ENCODE measurements at regions not wholly inside any gene's neighbourhood (a gene's known extent, or its start where the extent isn't known, plus 50 kb on each side); places are given as distances from the start of the nearest gene placed in this dataset.

DNA sequence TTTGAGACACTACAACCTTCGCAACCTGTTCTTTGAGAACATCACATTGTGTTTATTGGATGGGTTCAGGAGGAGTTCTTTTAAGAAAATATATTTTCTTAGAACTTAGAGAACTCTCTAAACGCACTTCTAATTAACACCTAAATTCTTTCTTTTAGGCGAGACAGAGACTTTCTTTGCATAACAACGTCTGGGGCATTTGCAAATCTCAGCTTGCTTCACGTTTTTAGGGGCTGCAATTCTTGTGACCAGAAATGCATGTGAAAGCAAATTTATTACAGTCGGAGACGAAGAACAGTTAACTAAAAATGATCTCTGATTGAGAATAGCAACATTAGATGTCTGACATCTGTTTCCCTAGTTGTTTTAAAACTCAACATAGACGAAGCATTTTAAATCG lies 568.3 kb upstream of the ZNF717 start:
- no peak for TF ChIP-seq POLR2A (IDR thresholded peaks at IDR 0.05; ENCODE audit: low read depth, low read length)
- DNase-seq (ENCODE audit: insufficient read length) (no peak), FAIRE-seq (no peak)

DNA sequence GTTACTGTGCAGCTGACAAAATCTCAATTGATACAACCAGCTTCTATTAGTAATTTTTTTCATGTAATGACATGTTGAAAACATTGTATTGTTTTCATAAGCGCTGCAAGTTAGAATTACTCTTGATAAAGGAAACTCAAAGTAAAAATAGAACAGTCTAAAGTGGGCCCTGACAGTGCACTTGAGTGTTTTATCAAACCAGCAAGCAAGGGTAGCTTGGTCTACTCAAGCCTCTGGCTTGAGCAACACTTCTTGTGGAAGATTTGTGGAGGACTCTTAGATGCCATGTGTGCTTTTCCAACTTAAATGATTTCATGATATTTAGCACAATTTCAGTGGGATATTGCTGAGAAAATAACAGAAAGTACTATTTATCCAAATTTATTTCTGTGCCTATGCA lies 575.7 kb upstream of the ZNF717 start:
- DNase-seq (ENCODE audit: insufficient read length) = no peak
- TF ChIP-seq TAF1 (IDR thresholded peaks at IDR 0.05; ENCODE audit: borderline replicate concordance, low read depth, low read length) = no peak
- TF ChIP-seq POLR2AphosphoS5 (IDR thresholded peaks at IDR 0.05; ENCODE audit: low read depth, low read length) = no peak
- no peak for TF ChIP-seq POLR2A (IDR thresholded peaks at IDR 0.05; ENCODE audit: low read depth, low read length)
- no peak for FAIRE-seq

GRCh38 chr3:76362643-76363042 lies 577.3 kb upstream of the ZNF717 start:
- FAIRE-seq (peak; percentile 27), DNase-seq (ENCODE audit: insufficient read length) (no peak)
- TF ChIP-seq POLR2AphosphoS5 (IDR thresholded peaks at IDR 0.05; ENCODE audit: low read depth, low read length) = no peak

DNA sequence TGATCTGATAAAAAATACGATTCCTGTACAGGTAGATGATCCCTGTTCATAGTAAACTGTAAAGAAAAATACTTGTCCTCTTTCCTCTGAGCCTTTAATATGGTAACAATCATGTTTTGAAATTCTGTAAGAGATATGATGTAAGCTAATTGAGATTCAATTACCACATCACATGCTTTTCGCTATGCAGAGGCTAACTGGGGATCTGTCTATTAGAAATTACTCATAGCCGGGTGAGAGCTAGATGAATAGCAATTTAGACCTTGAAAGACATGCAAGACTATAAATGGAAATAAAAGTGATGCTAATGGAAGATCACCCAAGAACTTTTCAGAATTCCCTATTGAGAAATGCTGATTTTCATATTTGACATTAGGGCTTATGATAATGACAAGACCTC lies 579.9 kb upstream of the ZNF717 start:
- TF ChIP-seq POLR2AphosphoS5 (IDR thresholded peaks at IDR 0.05; ENCODE audit: low read depth, low read length) = no peak
- no peak for TF ChIP-seq POLR2A (IDR thresholded peaks at IDR 0.05; ENCODE audit: low read depth, low read length)
- no peak for TF ChIP-seq TAF1 (IDR thresholded peaks at IDR 0.05; ENCODE audit: borderline replicate concordance, low read depth, low read length)
- DNase-seq (ENCODE audit: insufficient read length) (no peak), FAIRE-seq (no peak)

- no peak for DNase-seq (ENCODE audit: insufficient read length)
- TF ChIP-seq POLR2A (IDR thresholded peaks at IDR 0.05; ENCODE audit: low read depth, low read length) = no peak
- no peak for TF ChIP-seq TAF1 (IDR thresholded peaks at IDR 0.05; ENCODE audit: borderline replicate concordance, low read depth, low read length)
- TF ChIP-seq POLR2AphosphoS5 (IDR thresholded peaks at IDR 0.05; ENCODE audit: low read depth, low read length) = no peak
- no peak for FAIRE-seq
Measured at GRCh38 chr3:76367281-76367680, 581.9 kb upstream of the ZNF717 start.

DNA sequence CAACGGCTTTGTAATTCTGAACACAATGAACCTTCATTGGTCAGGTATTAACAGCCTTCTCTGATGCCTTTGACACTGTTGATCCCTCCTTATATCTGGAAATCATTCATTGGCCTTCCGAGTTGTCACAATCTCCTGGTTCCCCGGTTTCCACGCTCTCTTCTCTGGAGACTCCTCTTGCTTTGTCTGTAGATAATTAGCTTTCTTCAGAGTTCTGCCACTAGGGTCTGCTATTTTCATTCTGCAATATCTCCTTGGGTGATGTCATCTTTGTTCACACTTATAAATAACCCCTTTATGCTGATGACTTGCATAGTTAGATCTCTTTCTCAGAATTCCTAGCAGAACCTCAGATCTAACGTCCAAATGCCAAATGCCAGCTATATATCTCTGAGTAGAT lies 583.8 kb upstream of the ZNF717 start:
- FAIRE-seq (no peak), DNase-seq (ENCODE audit: insufficient read length) (no peak)
- TF ChIP-seq TAF1 (IDR thresholded peaks at IDR 0.05; ENCODE audit: borderline replicate concordance, low read depth, low read length) = no peak
- no peak for TF ChIP-seq POLR2A (IDR thresholded peaks at IDR 0.05; ENCODE audit: low read depth, low read length)
- no peak for TF ChIP-seq POLR2AphosphoS5 (IDR thresholded peaks at IDR 0.05; ENCODE audit: low read depth, low read length)

GRCh38 chr3:76370749-76371520 lies 585.6 kb upstream of the ZNF717 start:
- TF ChIP-seq POLR2A (IDR thresholded peaks at IDR 0.05; ENCODE audit: low read depth, low read length) (no peak), POLR2AphosphoS5 (IDR thresholded peaks at IDR 0.05; ENCODE audit: low read depth, low read length) (no peak), TAF1 (IDR thresholded peaks at IDR 0.05; ENCODE audit: borderline replicate concordance, low read depth, low read length) (no peak)
- FAIRE-seq (peak; percentile 54), DNase-seq (ENCODE audit: insufficient read length) (no peak)

DNA sequence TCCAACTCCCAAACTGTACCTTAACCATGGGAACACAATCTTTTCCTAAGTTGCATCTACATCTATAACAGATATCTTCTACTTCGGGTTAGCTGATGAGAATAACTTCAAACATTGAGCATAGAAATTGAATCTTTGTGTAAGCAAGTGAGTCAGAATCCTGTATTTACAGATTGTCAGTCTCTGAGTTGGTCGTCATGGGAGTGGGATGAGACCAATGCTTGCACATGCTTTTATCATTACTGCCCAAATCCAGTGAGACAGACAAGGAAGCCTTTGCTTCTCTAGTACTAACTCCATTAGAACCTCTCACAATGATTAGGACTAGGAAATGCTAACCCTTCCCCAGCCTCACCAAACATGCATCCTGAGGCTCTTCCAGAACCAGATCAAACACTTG lies 587.1 kb upstream of the ZNF717 start:
- TF ChIP-seq POLR2AphosphoS5 (IDR thresholded peaks at IDR 0.05; ENCODE audit: low read depth, low read length) (no peak), POLR2A (IDR thresholded peaks at IDR 0.05; ENCODE audit: low read depth, low read length) (no peak), TAF1 (IDR thresholded peaks at IDR 0.05; ENCODE audit: borderline replicate concordance, low read depth, low read length) (no peak)
- DNase-seq (ENCODE audit: insufficient read length) = no peak
- no peak for FAIRE-seq

- FAIRE-seq (no peak), DNase-seq (ENCODE audit: insufficient read length) (no peak)
- TF ChIP-seq POLR2A (IDR thresholded peaks at IDR 0.05; ENCODE audit: low read depth, low read length) = no peak
- no peak for TF ChIP-seq TAF1 (IDR thresholded peaks at IDR 0.05; ENCODE audit: borderline replicate concordance, low read depth, low read length)
- no peak for TF ChIP-seq POLR2AphosphoS5 (IDR thresholded peaks at IDR 0.05; ENCODE audit: low read depth, low read length)
Measured at GRCh38 chr3:76377074-76377473, 591.7 kb upstream of the ZNF717 start.

- FAIRE-seq (no peak), DNase-seq (ENCODE audit: insufficient read length) (no peak)
- no peak for TF ChIP-seq POLR2A (IDR thresholded peaks at IDR 0.05; ENCODE audit: low read depth, low read length)
- no peak for TF ChIP-seq TAF1 (IDR thresholded peaks at IDR 0.05; ENCODE audit: borderline replicate concordance, low read depth, low read length)
- no peak for TF ChIP-seq POLR2AphosphoS5 (IDR thresholded peaks at IDR 0.05; ENCODE audit: low read depth, low read length)
Measured at GRCh38 chr3:76378789-76379188, 593.4 kb upstream of the ZNF717 start.

DNA sequence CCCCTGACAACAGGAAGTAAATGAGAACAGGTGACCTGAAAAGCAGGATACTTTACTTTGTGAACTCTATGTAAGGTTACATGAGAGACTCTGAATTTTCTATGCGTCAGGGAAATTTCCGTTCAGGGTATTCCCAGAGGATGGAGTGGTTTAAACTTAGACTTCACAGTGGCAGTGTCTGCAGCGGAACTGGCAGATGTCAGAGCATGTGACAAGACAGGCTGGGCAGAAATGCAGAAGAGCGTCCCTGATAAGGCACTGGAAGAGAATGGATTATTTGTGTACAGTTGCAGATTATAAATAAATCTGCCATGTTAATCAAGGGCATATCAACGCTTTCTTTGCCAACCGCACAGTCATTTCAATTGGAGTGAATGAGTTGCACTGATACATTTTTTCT lies 598.4 kb upstream of the ZNF717 start:
- no peak for TF ChIP-seq POLR2A (IDR thresholded peaks at IDR 0.05; ENCODE audit: low read depth, low read length)
- no peak for TF ChIP-seq TAF1 (IDR thresholded peaks at IDR 0.05; ENCODE audit: borderline replicate concordance, low read depth, low read length)
- TF ChIP-seq POLR2AphosphoS5 (IDR thresholded peaks at IDR 0.05; ENCODE audit: low read depth, low read length) = no peak
- FAIRE-seq (no peak), DNase-seq (ENCODE audit: insufficient read length) (no peak)

DNA sequence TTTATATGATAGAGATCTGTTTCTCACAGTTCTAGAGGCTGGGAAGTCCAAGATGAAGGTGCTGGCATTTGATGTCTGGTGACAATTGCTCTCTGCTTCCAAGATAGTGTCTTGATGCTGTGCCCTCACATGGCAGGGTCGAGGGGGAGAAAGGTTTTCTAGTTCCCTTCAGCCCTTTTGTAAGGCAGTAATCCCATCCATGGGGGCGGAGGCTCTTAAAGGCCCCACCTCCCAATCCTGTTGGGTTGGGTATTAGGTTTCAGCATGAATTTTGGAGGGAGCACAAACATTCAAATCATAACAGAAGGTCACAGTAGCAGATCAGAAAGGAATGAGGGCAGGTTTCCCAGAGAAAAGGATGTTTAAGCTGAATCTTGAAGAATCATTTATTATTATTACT lies 601.7 kb upstream of the ZNF717 start:
- FAIRE-seq (no peak), DNase-seq (ENCODE audit: insufficient read length) (no peak)
- TF ChIP-seq POLR2A (IDR thresholded peaks at IDR 0.05; ENCODE audit: low read depth, low read length) (no peak), POLR2AphosphoS5 (IDR thresholded peaks at IDR 0.05; ENCODE audit: low read depth, low read length) (no peak), TAF1 (IDR thresholded peaks at IDR 0.05; ENCODE audit: borderline replicate concordance, low read depth, low read length) (no peak)

GRCh38 chr3:76400141-76400540 lies 614.8 kb upstream of the ZNF717 start:
- TF ChIP-seq POLR2AphosphoS5 (IDR thresholded peaks at IDR 0.05; ENCODE audit: low read depth, low read length) (no peak), POLR2A (IDR thresholded peaks at IDR 0.05; ENCODE audit: low read depth, low read length) (no peak), TAF1 (IDR thresholded peaks at IDR 0.05; ENCODE audit: borderline replicate concordance, low read depth, low read length) (no peak)
- FAIRE-seq (no peak), DNase-seq (ENCODE audit: insufficient read length) (no peak)

All from GM12892 (cell line).